ENCODE measurements at regions not wholly inside any gene's neighbourhood (a gene's known extent, or its start where the extent isn't known, plus 50 kb on each side); places are given as distances from the start of the nearest gene placed in this dataset.

- Histone ChIP-seq H3K4me1 (ENCODE audit: control insufficient read depth, insufficient read depth, low read length, unreplicated experiment) (peaks cover 24% of the 10 kb centered on the region), H2AFZ (ENCODE audit: low read length, unreplicated experiment) (no peak overlapping the region), H3K27me3 (ENCODE audit: insufficient read depth, low read length) (no peaks in the 10 kb centered on the region), H3K27ac (ENCODE audit: low read depth, low read length) (no peak overlapping the region), H3K36me3 (ENCODE audit: insufficient read depth, low read length) (no peaks in the 10 kb centered on the region), H3K4me3 (ENCODE audit: low read depth, low read length) (no peak overlapping the region), H3K79me2 (ENCODE audit: control insufficient read depth, insufficient read depth, low read length, unreplicated experiment) (no peaks in the 10 kb centered on the region)
Measured at GRCh38 chr2:149645391-149645790, 57.8 kb upstream of the MMADHC start.

Measured in ACC112 (cell line).